GM21423 (cell line): ENCODE measurements at regions not wholly inside any gene's neighbourhood (a gene's known extent, or its start where the extent isn't known, plus 50 kb on each side); places are given as distances from the start of the nearest gene placed in this dataset.
"Not testable (repeated sequence)": the region's sequence is repeated elsewhere in the genome, so short reads cannot be mapped to it uniquely, and the experiment has no call there.

ENCODE experiments used
- ATAC-seq: cut with Tn5 transposase; IDR thresholded peaks from one replicate; pipeline ENCODE4 v1.9.1; 2021; ENCODE audit warnings: mild to moderate bottlenecking, moderate library complexity; ENCODE audit not compliant: unreplicated experiment

DNA sequence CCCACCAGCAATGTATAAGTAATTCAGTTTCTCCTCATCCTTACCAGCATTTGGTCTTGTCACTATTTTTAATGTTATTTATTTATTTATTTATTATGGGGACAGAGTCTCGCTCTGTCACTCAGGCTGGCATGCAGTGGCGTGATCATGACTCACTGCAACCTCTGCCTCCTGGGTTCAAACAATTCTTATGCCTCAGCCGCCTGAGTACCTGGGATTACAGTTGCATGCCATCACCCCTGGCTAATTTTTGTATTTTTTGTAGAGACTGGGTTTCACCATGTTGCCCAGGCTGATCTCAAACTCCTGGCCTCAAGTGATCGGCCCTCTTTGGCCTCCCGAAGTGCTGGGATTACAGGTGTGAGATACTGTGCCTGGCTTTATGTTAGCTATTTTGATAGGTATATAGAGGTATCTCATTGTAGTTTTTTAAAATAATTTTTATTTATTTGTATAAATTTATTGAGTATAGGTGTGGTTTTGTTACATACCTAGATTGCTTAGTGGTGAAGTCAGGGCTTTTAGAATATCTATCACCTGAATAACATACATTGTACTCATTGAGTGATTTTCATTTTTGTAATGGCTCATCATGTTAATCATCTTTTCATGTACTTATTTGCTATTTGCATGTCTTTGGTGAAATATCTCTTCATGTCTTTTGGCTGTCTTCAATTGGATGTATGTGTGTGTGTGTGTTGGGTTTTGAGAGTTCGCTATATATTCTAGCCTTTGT, 53.3 kb downstream of the TANC2 start:
- ATAC-seq: no peak

DNA sequence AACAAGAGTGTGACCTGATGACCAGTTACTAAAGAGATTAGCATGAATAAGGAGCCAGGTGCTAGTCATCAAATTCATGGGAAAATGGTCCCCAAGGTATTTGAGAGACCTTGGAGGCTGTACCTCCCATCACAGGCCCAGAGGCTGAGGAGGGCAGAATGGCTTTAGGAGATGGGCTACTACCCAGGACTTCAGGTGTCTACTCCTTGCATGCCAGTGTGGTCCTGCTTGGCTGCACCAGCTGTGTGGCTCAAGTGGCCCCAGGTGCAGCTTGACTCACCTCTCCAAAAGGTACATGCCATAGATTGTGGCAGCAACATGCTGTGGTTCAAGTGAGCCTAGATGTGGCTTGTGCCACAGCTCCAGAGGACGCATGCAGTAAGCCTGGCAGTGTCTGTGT, 56.5 kb downstream of the TANC2 start:
- ATAC-seq: no peak

DNA sequence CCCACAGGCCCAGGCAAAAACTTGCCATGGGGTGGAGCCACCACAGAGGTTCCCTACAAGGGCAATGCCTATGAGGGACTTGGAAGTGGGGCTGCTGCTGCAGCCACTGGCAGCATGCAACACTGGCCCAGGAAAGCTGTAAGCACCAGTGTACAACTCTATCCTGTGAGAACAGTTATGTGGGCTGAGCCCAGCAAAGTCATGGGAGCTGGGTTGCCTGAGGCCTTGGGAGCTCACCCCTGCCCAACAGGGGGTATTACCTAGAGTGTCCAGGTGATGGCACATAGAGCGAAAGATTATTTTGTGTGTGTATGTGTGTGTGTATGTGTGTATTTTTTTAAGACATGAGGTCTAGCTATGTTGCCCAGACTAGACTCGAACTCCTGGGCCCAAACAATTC, 57.0 kb downstream of the TANC2 start:
- ATAC-seq: no peak

DNA sequence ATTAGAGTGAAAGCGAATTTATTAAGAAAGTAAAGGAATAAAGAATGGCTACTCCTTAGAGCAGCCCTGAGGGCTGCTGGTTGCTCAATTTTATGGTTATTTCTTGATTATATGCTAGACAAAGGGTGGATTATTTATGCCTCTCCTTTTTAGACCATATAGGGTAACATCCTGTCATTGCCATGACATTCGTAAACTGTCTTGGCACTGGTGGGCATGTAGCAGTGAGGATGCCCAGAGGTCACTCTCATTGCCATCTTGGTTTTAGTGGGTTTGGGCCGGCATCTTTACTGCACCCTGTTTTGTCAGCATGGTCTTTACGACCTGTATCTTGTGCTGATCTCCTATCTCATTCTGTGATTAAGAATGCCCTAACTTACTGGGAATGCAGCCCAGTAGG, 58.2 kb downstream of the TANC2 start:
- ATAC-seq: no peak

- ATAC-seq: no peak
Observed at GRCh38 chr17:63024716-63025115, 58.7 kb downstream of the TANC2 start.

GRCh38 chr17:63025637-63026036, 59.6 kb downstream of the TANC2 start:
- not testable (repeated sequence) for ATAC-seq

- no peak for ATAC-seq
Observed at GRCh38 chr17:63029541-63029940, 63.5 kb downstream of the TANC2 start.

DNA sequence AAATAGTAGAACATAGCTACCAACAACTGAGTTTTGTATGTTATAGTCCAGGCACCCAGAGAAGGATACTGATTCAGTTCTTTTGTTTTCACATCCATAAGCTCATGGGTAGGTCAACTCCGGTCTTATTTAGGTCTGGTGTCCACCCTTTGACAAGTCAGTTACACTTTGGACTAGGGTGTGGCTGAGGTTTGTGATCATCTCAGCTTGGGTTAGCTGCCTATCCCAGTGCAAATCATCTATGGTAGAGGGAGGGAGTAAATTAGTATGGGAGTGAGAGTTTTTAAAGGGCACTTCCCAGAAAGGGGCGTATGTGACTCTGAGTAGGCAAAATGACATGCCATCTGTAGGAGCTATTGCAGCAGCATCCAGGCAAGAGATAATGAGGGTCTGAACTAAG, 66.1 kb downstream of the TANC2 start:
- ATAC-seq: no peak

DNA sequence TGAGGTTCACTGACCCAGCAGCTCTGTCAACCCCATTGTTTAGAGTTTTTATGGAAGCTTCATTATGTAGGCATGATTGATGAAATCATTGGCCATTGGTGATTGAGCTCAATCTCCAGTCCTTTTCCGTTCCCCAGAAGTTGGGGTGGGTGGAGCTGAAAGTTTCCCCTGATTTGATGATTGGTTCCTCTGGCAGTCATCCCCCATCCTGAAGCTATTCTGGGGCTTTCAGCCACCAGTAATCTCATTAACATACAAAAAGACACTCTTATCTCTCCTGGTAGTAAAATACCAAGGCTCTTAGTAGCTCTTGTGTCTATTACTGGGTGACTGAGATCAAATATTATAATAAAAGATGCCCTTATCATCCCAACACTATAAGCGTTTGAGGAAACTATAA, 67.1 kb downstream of the TANC2 start:
- ATAC-seq: no peak

DNA sequence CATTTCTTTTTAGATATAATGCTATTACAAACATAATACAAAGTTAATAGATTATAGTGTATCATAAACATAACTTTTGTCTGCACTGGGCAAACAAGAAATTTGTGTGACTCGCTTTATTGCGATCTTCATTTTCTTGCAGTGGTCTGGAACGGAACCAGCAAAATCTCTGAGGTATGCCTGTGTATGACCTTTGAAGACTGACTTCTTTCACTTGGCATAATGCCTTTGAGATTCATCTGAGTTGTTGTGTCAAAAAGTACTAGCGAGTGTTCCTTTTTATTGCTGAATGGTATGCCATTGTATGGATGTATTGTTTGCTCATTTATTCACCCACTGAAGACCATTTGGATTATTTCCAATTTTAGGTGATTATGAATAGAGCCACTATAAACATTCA, 69.2 kb downstream of the TANC2 start:
- no peak for ATAC-seq

- no peak for ATAC-seq
Observed at GRCh38 chr17:63035695-63036094, 69.7 kb downstream of the TANC2 start.

- no peak for ATAC-seq
Observed at GRCh38 chr17:63039342-63039741, 73.3 kb downstream of the TANC2 start.

- ATAC-seq: no peak
Observed at GRCh38 chr17:63039899-63040602, 74.0 kb downstream of the TANC2 start.

DNA sequence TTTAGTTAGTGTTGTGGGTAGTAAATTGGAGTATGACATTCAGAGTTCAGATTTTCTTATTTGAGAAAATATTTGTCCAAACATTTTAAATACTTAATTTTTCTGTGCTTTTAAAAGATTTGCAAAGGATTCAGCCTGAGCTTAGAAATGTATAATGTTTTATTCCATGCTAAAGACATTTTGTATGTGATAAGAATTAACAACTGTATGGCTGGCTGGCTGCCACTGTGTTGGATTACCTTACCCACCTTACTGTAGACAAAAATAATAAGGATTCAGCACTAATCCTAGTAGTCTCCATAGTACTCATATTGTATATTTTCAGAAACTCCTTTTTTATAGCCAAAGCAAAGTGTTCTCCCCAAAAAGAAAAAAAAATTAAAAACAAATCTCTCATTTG, 74.8 kb downstream of the TANC2 start:
- no peak for ATAC-seq

DNA sequence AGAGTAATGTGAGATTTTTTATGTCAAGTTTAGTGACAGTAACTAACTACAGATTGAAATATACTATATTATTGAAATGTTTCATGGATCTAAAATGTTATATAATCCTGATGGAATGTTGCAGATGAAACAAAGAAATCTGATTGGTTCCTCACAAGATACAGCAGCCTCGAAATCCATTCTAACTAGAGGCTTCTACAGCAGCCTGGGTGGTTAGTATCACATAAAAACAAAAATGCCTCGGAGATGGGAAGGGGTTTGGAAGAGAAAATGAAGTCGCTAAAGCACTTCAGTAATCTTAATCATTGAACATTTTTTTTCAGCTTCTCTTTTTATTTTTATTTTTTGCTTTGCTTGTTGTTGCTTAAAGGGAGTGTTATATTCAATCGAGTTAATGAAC, 75.2 kb downstream of the TANC2 start:
- no peak for ATAC-seq

DNA sequence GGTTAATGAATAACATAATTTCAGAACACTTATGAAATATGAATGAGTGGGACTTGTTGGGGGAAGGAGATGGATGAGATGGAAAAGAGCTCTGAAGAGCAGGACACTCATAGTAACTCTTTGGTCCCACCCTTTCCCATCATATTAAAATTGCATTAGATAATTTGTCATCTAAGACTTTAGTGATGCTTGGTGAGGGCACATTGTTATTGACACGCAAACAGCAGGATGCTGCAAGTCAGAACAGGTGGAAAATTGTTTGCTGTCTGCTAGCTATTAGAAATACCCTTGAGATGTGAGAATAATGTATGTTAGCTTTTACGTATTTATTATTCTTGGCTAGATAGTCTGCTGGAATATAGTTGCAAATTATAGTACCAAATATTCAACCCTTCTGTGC, 75.7 kb downstream of the TANC2 start:
- no peak for ATAC-seq

- ATAC-seq: no peak
Observed at GRCh38 chr17:63042256-63042812, 76.3 kb downstream of the TANC2 start.

GRCh38 chr17:63057560-63057959, 91.5 kb downstream of the TANC2 start:
- ATAC-seq: not testable (repeated sequence)

DNA sequence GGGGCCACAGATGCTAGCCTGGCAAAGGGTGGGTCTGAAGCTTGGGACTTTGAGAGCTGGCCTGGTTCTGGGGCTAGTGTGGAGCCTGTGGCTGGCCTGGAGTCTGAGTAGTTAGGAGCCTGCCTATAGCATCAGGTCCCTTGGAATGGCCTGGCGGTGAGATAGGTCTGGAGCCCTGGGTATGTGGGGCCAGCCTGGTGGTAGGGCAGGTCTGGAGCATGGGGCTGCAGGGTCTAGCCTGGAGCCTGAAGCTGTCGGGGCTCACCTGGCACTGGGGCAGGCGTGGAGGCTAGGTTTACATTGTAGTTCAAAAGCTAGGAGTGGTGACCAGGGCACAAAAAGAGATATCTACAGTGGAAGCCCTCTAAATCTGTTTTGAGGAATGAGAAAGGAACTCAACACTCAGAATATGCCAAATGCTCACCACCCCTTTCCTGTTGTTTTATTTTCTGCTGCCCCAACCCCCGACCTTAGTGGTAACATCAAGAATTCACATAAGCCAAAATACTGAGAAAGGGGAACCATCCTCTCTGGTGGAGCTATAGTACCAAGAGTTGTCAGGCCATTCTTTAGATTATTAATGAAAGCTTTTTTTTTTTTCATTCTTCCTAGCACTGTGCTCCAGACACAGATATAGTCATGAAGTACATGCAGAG, 100.3 kb downstream of the TANC2 start:
- no peak for ATAC-seq

DNA sequence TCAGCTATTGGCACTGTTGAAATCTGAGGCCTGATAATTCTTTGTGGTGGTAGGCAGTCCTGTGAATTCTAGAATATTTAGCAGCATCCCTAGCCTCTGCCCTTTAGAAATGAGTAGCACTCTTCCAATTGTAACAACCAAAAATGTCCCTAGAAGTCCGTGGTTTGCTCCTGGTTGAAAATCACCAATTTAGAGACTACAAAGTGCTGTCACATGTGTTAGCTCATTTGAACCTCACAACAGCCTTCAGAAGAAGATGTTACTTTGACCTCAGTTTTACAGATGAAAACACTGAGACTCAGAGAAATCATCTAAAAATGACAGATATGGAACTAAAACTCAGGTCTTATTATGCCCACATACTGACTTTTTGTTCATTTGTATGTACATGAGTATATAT, 103.2 kb downstream of the TANC2 start:
- no peak for ATAC-seq

- no peak for ATAC-seq
Observed at GRCh38 chr17:63070031-63070430, 104.0 kb downstream of the TANC2 start.

DNA sequence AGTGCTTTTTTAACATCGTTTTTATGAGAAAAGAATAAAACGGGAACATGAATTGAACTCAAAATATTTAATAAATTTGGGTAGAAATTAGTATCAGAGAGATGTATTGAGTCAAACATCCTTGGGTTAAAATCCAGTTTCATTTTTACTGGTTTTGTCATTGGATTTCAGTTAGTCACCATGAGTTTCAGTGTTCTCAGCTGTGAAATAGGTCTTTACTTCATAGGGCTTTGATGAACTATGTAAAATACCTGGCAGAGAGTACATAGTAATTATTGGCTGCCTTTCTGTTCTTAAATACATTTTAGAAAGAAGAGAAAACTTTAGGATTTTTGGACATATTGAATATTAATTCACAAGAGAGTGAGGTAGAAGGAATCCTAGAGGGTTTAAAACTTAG, 105.8 kb downstream of the TANC2 start:
- ATAC-seq: no peak
